ENCODE measurements at regions not wholly inside any gene's neighbourhood (a gene's known extent, or its start where the extent isn't known, plus 50 kb on each side); places are given as distances from the start of the nearest gene placed in this dataset.

- DNase-seq: no peak
These were observed 508.9 kb upstream of the ARGLU1 start for GRCh38 chr13:107076801-107077200.

GRCh38 chr13:107075576-107075975 lies 507.6 kb upstream of the ARGLU1 start:
- DNase-seq: no peak

GRCh38 chr13:107070792-107071191 lies 502.9 kb upstream of the ARGLU1 start:
- DNase-seq: no peak

- no peak for DNase-seq
These were observed 501.3 kb upstream of the ARGLU1 start for GRCh38 chr13:107069108-107069776.

- DNase-seq: no peak
These were observed 499.4 kb upstream of the ARGLU1 start for GRCh38 chr13:107067381-107067780.

GRCh38 chr13:107066355-107066754 lies 498.4 kb upstream of the ARGLU1 start:
- no peak for DNase-seq

GRCh38 chr13:107065036-107065435 lies 497.1 kb upstream of the ARGLU1 start:
- DNase-seq: no peak

GRCh38 chr13:107057028-107057631 lies 489.2 kb upstream of the ARGLU1 start:
- DNase-seq: no peak

- no peak for DNase-seq
These were observed 475.4 kb upstream of the ARGLU1 start for GRCh38 chr13:107043021-107043956.

GRCh38 chr13:107035778-107036177 lies 467.8 kb upstream of the ARGLU1 start:
- DNase-seq: no peak

GRCh38 chr13:107035186-107035585 lies 467.2 kb upstream of the ARGLU1 start:
- no peak for DNase-seq

GRCh38 chr13:107034236-107034872 lies 466.4 kb upstream of the ARGLU1 start:
- DNase-seq: no peak

GRCh38 chr13:107031716-107032115 lies 463.8 kb upstream of the ARGLU1 start:
- no peak for DNase-seq

GRCh38 chr13:107028751-107029150 lies 460.8 kb upstream of the ARGLU1 start:
- DNase-seq: no peak

- no peak for DNase-seq
These were observed 458.1 kb upstream of the ARGLU1 start for GRCh38 chr13:107025991-107026390.

GRCh38 chr13:107023335-107023734 lies 455.4 kb upstream of the ARGLU1 start:
- no peak for DNase-seq

- no peak for DNase-seq
These were observed 452.5 kb upstream of the ARGLU1 start for GRCh38 chr13:107020393-107020792.

GRCh38 chr13:107018285-107018684 lies 450.3 kb upstream of the ARGLU1 start:
- no peak for DNase-seq

GRCh38 chr13:107006661-107007060 lies 438.7 kb upstream of the ARGLU1 start:
- no peak for DNase-seq

- no peak for DNase-seq
These were observed 437.6 kb upstream of the ARGLU1 start for GRCh38 chr13:107005577-107005976.

- no peak for DNase-seq
These were observed 436.0 kb upstream of the ARGLU1 start for GRCh38 chr13:107003911-107004310.

- no peak for DNase-seq
These were observed 430.7 kb upstream of the ARGLU1 start for GRCh38 chr13:106998664-106999063.

GRCh38 chr13:106997696-106998095 lies 429.8 kb upstream of the ARGLU1 start:
- DNase-seq: no peak

Data from stimulated activated naive CD4-positive, alpha-beta T cell (primary cell).